ENCODE measurements at regions not wholly inside any gene's neighbourhood (a gene's known extent, or its start where the extent isn't known, plus 50 kb on each side); places are given as distances from the start of the nearest gene placed in this dataset.

DNA sequence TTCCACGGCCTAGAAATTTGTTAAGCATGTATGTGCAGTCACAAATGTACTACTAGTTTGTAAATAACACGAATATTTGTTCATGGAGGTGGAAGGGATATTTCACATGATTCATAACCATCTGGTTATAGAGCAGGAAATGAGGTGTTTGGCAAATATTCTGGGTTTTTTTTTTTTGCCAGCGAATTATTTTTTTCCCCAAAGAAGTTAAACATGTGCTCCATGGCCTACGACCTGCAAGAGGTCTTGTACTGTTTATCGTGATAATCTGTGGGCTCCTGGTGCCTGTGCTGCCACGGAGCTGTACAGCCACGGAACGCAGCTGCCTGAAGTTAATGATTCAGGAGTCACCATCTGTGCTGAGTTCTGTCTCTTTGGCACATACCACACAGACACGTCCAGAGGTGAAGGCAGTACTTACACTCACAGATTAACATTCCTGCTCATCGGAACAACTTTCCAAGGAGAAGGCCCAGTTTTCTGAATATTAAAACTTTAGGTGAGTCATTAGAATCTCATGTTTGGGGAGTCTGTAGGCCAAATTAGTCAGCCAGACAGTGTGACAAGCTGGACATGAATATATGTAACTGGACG is 156.3 kb downstream of the TMX1 start:
- FAIRE-seq = no peak
- TF ChIP-seq CTCF (IDR thresholded peaks at IDR 0.05; ENCODE audit: insufficient read depth, missing control alignments) = no peak
- DNase-seq (ENCODE audit: insufficient read length, low spot score) = no peak

- DNase-seq (ENCODE audit: insufficient read length, low spot score) = no peak
- no peak for FAIRE-seq
- no peak for TF ChIP-seq CTCF (IDR thresholded peaks at IDR 0.05; ENCODE audit: insufficient read depth, missing control alignments)
These were observed 158.9 kb downstream of the TMX1 start for GRCh38 chr14:51398898-51399297.

- no peak for DNase-seq (ENCODE audit: insufficient read length, low spot score)
- no peak for FAIRE-seq
- TF ChIP-seq CTCF (IDR thresholded peaks at IDR 0.05; ENCODE audit: insufficient read depth, missing control alignments) = no peak
These were observed 160.1 kb downstream of the TMX1 start for GRCh38 chr14:51400139-51400538.

DNA sequence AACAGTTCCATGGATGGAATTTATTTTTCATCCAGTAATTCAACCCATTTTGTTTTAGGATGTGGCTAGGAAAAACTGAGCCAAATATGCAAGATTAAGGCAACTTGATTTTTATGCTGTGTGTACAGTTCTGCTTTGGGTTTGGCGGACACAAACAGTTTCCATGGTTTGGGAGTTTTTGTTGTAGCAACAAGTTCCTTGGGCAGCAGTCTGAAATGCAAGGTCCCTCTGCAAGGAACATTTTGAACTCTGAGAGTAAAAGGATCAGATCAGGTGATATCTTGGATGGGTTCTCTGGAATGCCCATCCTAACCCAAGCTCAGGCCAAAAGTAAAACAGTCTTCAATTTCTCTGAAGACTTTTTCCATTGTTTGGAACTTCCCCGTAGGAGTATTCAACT is 161.2 kb downstream of the TMX1 start:
- DNase-seq (ENCODE audit: insufficient read length, low spot score) (no peak), FAIRE-seq (no peak)
- TF ChIP-seq CTCF (IDR thresholded peaks at IDR 0.05; ENCODE audit: insufficient read depth, missing control alignments) = no peak

DNA sequence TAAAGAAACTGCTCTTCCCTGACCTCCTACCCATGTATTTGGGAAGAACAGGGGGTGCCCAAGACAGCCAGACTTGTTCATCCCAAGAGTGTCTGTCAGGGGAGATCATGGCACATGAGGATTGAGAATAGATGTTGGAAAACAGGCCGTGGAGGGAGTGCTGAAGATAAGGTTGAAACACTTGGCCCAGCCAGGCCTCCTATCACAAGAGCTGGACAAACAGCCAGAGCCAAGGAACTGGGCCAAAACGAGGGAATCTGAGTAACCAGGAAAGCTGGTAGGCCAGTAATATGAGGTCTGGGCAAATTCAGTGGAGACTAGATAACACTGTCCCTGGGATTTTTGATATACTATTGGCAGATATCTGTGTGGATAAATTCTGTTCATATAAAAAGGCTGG is 161.7 kb downstream of the TMX1 start:
- DNase-seq (ENCODE audit: insufficient read length, low spot score) (no peak), FAIRE-seq (no peak)
- no peak for TF ChIP-seq CTCF (IDR thresholded peaks at IDR 0.05; ENCODE audit: insufficient read depth, missing control alignments)

GRCh38 chr14:51410897-51411296 is 170.8 kb downstream of the TMX1 start:
- DNase-seq (ENCODE audit: insufficient read length, low spot score) (no peak), FAIRE-seq (no peak)
- TF ChIP-seq CTCF (IDR thresholded peaks at IDR 0.05; ENCODE audit: insufficient read depth, missing control alignments) = no peak

DNA sequence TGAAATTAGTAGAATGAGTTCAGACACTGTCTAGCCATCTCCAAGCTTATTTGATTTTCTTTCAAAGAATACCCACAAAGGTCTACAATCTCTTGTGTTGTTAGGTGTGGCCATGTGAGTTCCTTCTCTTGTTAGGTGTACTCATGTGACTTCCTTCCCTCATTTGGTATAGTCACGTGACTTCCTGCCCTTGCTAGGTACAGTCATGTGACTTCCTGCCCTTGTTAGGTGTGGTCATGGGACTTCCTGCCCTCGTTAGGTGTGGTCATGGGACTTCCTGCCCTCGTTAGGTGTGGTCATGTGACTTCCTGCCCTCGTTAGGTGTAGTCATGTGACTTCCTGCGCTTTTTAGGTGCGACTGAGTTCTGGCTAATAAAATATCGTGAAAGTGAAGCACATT is 179.6 kb downstream of the TMX1 start:
- no peak for DNase-seq (ENCODE audit: insufficient read length, low spot score)
- FAIRE-seq = no peak
- TF ChIP-seq CTCF (IDR thresholded peaks at IDR 0.05; ENCODE audit: insufficient read depth, missing control alignments) = no peak

Data from D721Med (cell line).